AG04449 (cell line): ENCODE measurements at regions not wholly inside any gene's neighbourhood (a gene's known extent, or its start where the extent isn't known, plus 50 kb on each side); places are given as distances from the start of the nearest gene placed in this dataset.
"Not testable (repeated sequence)": the region's sequence is repeated elsewhere in the genome, so short reads cannot be mapped to it uniquely, and the experiment has no call there.

ENCODE experiments used
- CTCF ChIA-PET: fragments of 350-600 bp; formaldehyde crosslinking; extraction: SDS; loops from one replicate; lab custom pipeline; 2021; ENCODE audit warnings: antibody characterized with exemption; lab: Yijun Ruan, JAX
- POLR2A ChIA-PET: fragments of 400-600, 350-600 bp; formaldehyde crosslinking; extraction: SDS; loops from one replicate; lab custom pipeline; 2020; ENCODE audit warnings: antibody characterized with exemption, inconsistent platforms; lab: Yijun Ruan, JAX
- DNase-seq: peaks from one replicate; pipeline ENCODE4 v3.0.0-alpha.2; 2010; ENCODE audit warnings: low read depth, low spot score
- H3K4me3 ChIP-seq: 2 replicates; pipeline ENCODE4 v1.5.1; 2011; ENCODE audit warnings: low read depth, mild to moderate bottlenecking, control low read depth, low read length
- CTCF ChIP-seq: IDR thresholded peaks from one replicate; pipeline ENCODE4 v1.5.1; 2011; ENCODE audit warnings: mild to moderate bottlenecking, moderate library complexity, low read length, control low read depth, inconsistent platforms; ENCODE audit not compliant: insufficient read depth; ENCODE audit errors: missing control alignments

- CTCF ChIA-PET: interaction anchor here (1.8 kb wide), 1 partner anchor 22 kb away, joined by 4 read pairs; no protein-coding TSS in a partner anchor
- no peak overlapping the region for H3K4me3 ChIP-seq
- TF ChIP-seq CTCF: no peak
- DNase-seq: no peak
- POLR2A ChIA-PET: no interaction called here
Measured at GRCh38 chr1:101178341-101178687, 58.5 kb upstream of the S1PR1 start.

- DNase-seq: no peak
- TF ChIP-seq CTCF: no peak
- H3K4me3 ChIP-seq: no peak overlapping the region
- POLR2A ChIA-PET: no interaction called here
- CTCF ChIA-PET: interaction anchor here (1.5 to 2.2 kb wide), 2 partner anchors 7 to 254 kb away, joined by 3 to 7 read pairs; no protein-coding TSS in a partner anchor
Measured at GRCh38 chr1:101175886-101176285, 60.9 kb upstream of the S1PR1 start.

- no peak overlapping the region for H3K4me3 ChIP-seq
- TF ChIP-seq CTCF: no peak
- ChIA-PET POLR2A (interaction anchor here (0.6 to 1.3 kb wide), 2 partner anchors 24 to 25 kb away, joined by 3 to 5 read pairs; no protein-coding TSS in a partner anchor), CTCF (interaction anchor here (1.5 to 2.2 kb wide), 2 partner anchors 8 to 254 kb away, joined by 3 to 7 read pairs; no protein-coding TSS in a partner anchor)
- no peak for DNase-seq
Measured at GRCh38 chr1:101175466-101175865, 61.4 kb upstream of the S1PR1 start.

GRCh38 chr1:101174722-101175121 is 62.1 kb upstream of the S1PR1 start:
- H3K4me3 ChIP-seq: no peak overlapping the region
- POLR2A ChIA-PET: interaction anchor here (1.0 to 1.3 kb wide), 2 partner anchors 26 to 61 kb away, joined by 4 to 5 read pairs; no protein-coding TSS in a partner anchor
- TF ChIP-seq CTCF: no peak
- peak; percentile 51 for DNase-seq
- CTCF ChIA-PET: interaction anchor here (1.5 to 2.2 kb wide), 2 partner anchors 8 to 253 kb away, joined by 3 to 7 read pairs; no protein-coding TSS in a partner anchor

- not testable (repeated sequence) for DNase-seq, H3K4me3 ChIP-seq
- ChIA-PET CTCF (interaction anchor here (1.5 to 2.2 kb wide), 2 partner anchors 9 to 253 kb away, joined by 3 to 7 read pairs; no protein-coding TSS in a partner anchor), POLR2A (interaction anchor here (1.0 to 1.3 kb wide), 2 partner anchors 26 to 62 kb away, joined by 4 to 5 read pairs; no protein-coding TSS in a partner anchor)
Measured at GRCh38 chr1:101174298-101174697, 62.5 kb upstream of the S1PR1 start.

- CTCF ChIA-PET: interaction anchor here (1.2 kb wide), 1 partner anchor 14 kb away, joined by 3 read pairs; no protein-coding TSS in a partner anchor
- no peak for TF ChIP-seq CTCF
- no peak overlapping the region for H3K4me3 ChIP-seq
- no peak for DNase-seq
- POLR2A ChIA-PET: no interaction called here
Measured at GRCh38 chr1:101170506-101171050, 66.2 kb upstream of the S1PR1 start.

GRCh38 chr1:101167891-101168290 is 68.9 kb upstream of the S1PR1 start:
- ChIA-PET CTCF (no interaction called here), POLR2A (no interaction called here)
- H3K4me3 ChIP-seq: no peak overlapping the region
- no peak for DNase-seq
- TF ChIP-seq CTCF: no peak
